ENCODE measurements at regions not wholly inside any gene's neighbourhood (a gene's known extent, or its start where the extent isn't known, plus 50 kb on each side); places are given as distances from the start of the nearest gene placed in this dataset.
"Not testable (repeated sequence)": the region's sequence is repeated elsewhere in the genome, so short reads cannot be mapped to it uniquely, and the experiment has no call there.

GRCh38 chr9:129542741-129543140 lies 78.2 kb downstream of the C9orf50 start:
- no peak overlapping the region for H3K9ac ChIP-seq (ENCODE audit: low read length)
- peaks cover 6% of the 10 kb centered on the region; the same call in 1 of the 2 replicates for H3K27me3 ChIP-seq (ENCODE audit: low read depth, low read length)
- no peaks in the 10 kb centered on the region for H4K20me1 ChIP-seq (ENCODE audit: insufficient read depth, low read length)
- no peak overlapping the region for H3K4me3 ChIP-seq (ENCODE audit: low read length)
- H2AFZ ChIP-seq (ENCODE audit: low read depth, low read length) = no peak overlapping the region
- H3K27ac ChIP-seq (ENCODE audit: low read length) = no peak overlapping the region
- H3K4me1 ChIP-seq (ENCODE audit: low read length) = no peaks in the 10 kb centered on the region
- peaks cover 6% of the 10 kb centered on the region; the same call in 1 of the 2 replicates for H3K9me3 ChIP-seq (ENCODE audit: insufficient read depth, low read length)
- no peak for TF ChIP-seq EZH2phosphoT487 (IDR thresholded peaks at IDR 0.05; ENCODE audit: low read depth)
- TF ChIP-seq CTCF (IDR thresholded peaks at IDR 0.05; ENCODE audit: low read depth, low read length) = no peak
- H3K4me2 ChIP-seq (ENCODE audit: low read length) = no peak overlapping the region
- H3K79me2 ChIP-seq (ENCODE audit: low read length) = no peaks in the 10 kb centered on the region
- no peaks in the 10 kb centered on the region for H3K36me3 ChIP-seq (replicated peaks; ENCODE audit: low read depth, low read length)

GRCh38 chr9:129541270-129541669 lies 79.6 kb downstream of the C9orf50 start:
- peaks cover 6% of the 10 kb centered on the region; the same call in 1 of the 2 replicates for H3K9me3 ChIP-seq (ENCODE audit: insufficient read depth, low read length)

GRCh38 chr9:129539446-129539845 lies 81.5 kb downstream of the C9orf50 start:
- TF ChIP-seq EZH2phosphoT487 (IDR thresholded peaks at IDR 0.05; ENCODE audit: low read depth) (no peak), CTCF (IDR thresholded peaks at IDR 0.05; ENCODE audit: low read depth, low read length) (no peak)
- Histone ChIP-seq H3K36me3 (replicated peaks; ENCODE audit: low read depth, low read length) (no peaks in the 10 kb centered on the region), H3K9me3 (ENCODE audit: insufficient read depth, low read length) (peaks cover 6% of the 10 kb centered on the region; the same call in 1 of the 2 replicates), H3K27ac (ENCODE audit: low read length) (no peak overlapping the region), H4K20me1 (ENCODE audit: insufficient read depth, low read length) (no peaks in the 10 kb centered on the region), H3K4me3 (ENCODE audit: low read length) (no peak overlapping the region), H2AFZ (ENCODE audit: low read depth, low read length) (no peak overlapping the region), H3K4me1 (ENCODE audit: low read length) (no peaks in the 10 kb centered on the region), H3K27me3 (ENCODE audit: low read depth, low read length) (peaks cover 3% of the 10 kb centered on the region; the same call in 1 of the 2 replicates), H3K4me2 (ENCODE audit: low read length) (no peak overlapping the region), H3K79me2 (ENCODE audit: low read length) (no peaks in the 10 kb centered on the region), H3K9ac (ENCODE audit: low read length) (no peak overlapping the region)

More at GRCh38 chr9:129541270-129541669, 79.6 kb downstream of the C9orf50 start:
- no peak overlapping the region for H3K4me2 ChIP-seq (ENCODE audit: low read length)
- no peaks in the 10 kb centered on the region for H4K20me1 ChIP-seq (ENCODE audit: insufficient read depth, low read length)
- no peaks in the 10 kb centered on the region for H3K4me1 ChIP-seq (ENCODE audit: low read length)
- no peak overlapping the region for H2AFZ ChIP-seq (ENCODE audit: low read depth, low read length)
- peaks cover 6% of the 10 kb centered on the region; the same call in 1 of the 2 replicates for H3K27me3 ChIP-seq (ENCODE audit: low read depth, low read length)
- no peak overlapping the region for H3K27ac ChIP-seq (ENCODE audit: low read length)
- TF ChIP-seq CTCF (IDR thresholded peaks at IDR 0.05; ENCODE audit: low read depth, low read length) (no peak), EZH2phosphoT487 (IDR thresholded peaks at IDR 0.05; ENCODE audit: low read depth) (no peak)
- H3K79me2 ChIP-seq (ENCODE audit: low read length) = no peaks in the 10 kb centered on the region
- H3K4me3 ChIP-seq (ENCODE audit: low read length) = no peak overlapping the region
- H3K9ac ChIP-seq (ENCODE audit: low read length) = no peak overlapping the region
- H3K36me3 ChIP-seq (replicated peaks; ENCODE audit: low read depth, low read length) = no peaks in the 10 kb centered on the region

- not testable (repeated sequence) for H4K20me1 ChIP-seq (ENCODE audit: insufficient read depth, low read length); H3K4me2 ChIP-seq (ENCODE audit: low read length); H3K36me3 ChIP-seq (replicated peaks; ENCODE audit: low read depth, low read length); H3K27ac ChIP-seq (ENCODE audit: low read length); H3K4me3 ChIP-seq (ENCODE audit: low read length); H3K9me3 ChIP-seq (ENCODE audit: insufficient read depth, low read length); H3K9ac ChIP-seq (ENCODE audit: low read length); H3K27me3 ChIP-seq (ENCODE audit: low read depth, low read length); H2AFZ ChIP-seq (ENCODE audit: low read depth, low read length); H3K4me1 ChIP-seq (ENCODE audit: low read length); H3K79me2 ChIP-seq (ENCODE audit: low read length)
These were observed 89.0 kb downstream of the C9orf50 start for GRCh38 chr9:129531860-129532402.

GRCh38 chr9:129527955-129528354 lies 92.9 kb downstream of the C9orf50 start:
- not testable (repeated sequence) for H3K36me3 ChIP-seq (replicated peaks; ENCODE audit: low read depth, low read length); H3K9me3 ChIP-seq (ENCODE audit: insufficient read depth, low read length)

More at GRCh38 chr9:129527955-129528354, 92.9 kb downstream of the C9orf50 start:
- H3K27me3 ChIP-seq (ENCODE audit: low read depth, low read length) = peaks cover 16% of the 10 kb centered on the region; the same call in 1 of the 2 replicates
- H3K79me2 ChIP-seq (ENCODE audit: low read length); H3K4me2 ChIP-seq (ENCODE audit: low read length); H3K4me3 ChIP-seq (ENCODE audit: low read length); H4K20me1 ChIP-seq (ENCODE audit: insufficient read depth, low read length); H3K27ac ChIP-seq (ENCODE audit: low read length); H3K9ac ChIP-seq (ENCODE audit: low read length); H2AFZ ChIP-seq (ENCODE audit: low read depth, low read length); H3K4me1 ChIP-seq (ENCODE audit: low read length): not testable (repeated sequence)
